IMR-90 (cell line): ENCODE measurements at regions not wholly inside any gene's neighbourhood (a gene's known extent, or its start where the extent isn't known, plus 50 kb on each side); places are given as distances from the start of the nearest gene placed in this dataset.

Source experiments
- ATAC-seq: fragments of 200-7000 bp; cut with Tn5 transposase; 2 replicates; pipeline ENCODE4 v1.9.1; 2020; ENCODE audit warnings: low read depth, mild to moderate bottlenecking, moderate library complexity
- BruUV-seq: library from RNA; stranded (reverse); fragments of 400-500 nt; replicated peaks from 2 replicates; lab custom pipeline; 2021; lab: Mats Ljungman, UMichigan
- CTCF ChIA-PET: fragments of 300-600 bp; formaldehyde crosslinking; extraction: SDS; loops from one replicate; lab custom pipeline; 2021; ENCODE audit warnings: antibody characterized with exemption; lab: Yijun Ruan, JAX
- POLR2A ChIA-PET: fragments of 300-600 bp; sonication (Branson Sonifier 250); formaldehyde crosslinking; loops from one replicate; lab custom pipeline; 2022; ENCODE audit warnings: antibody characterized with exemption; ENCODE audit not compliant: unreplicated experiment; lab: Charles Lee
- DNase-seq: peaks from one replicate; pipeline ENCODE4 v3.0.0; 2013
- H2AFZ ChIP-seq: replicated peaks from 2 replicates; pipeline ENCODE3; 2013; ENCODE audit warnings: low read length, mild to moderate bottlenecking; ENCODE audit not compliant: poor library complexity
- H2AK5ac ChIP-seq: 2 replicates; pipeline ENCODE4 v1.6.1; 2013; ENCODE audit warnings: low read depth, low read length, inconsistent platforms
- H2AK9ac ChIP-seq: replicated peaks from 2 replicates; pipeline ENCODE3; 2013; ENCODE audit warnings: mild to moderate bottlenecking, low read depth, low read length, moderate library complexity; ENCODE audit not compliant: poor library complexity
- H2BK120ac ChIP-seq: 2 replicates; pipeline ENCODE4 v1.6.1; 2013; ENCODE audit warnings: low read depth, low read length, inconsistent platforms
- H2BK15ac ChIP-seq: 3 replicates; pipeline ENCODE4 v1.6.1; 2013; ENCODE audit warnings: low read depth, low read length, inconsistent platforms
- H2BK20ac ChIP-seq: 2 replicates; pipeline ENCODE4 v1.6.1; 2013; ENCODE audit warnings: low read depth, mild to moderate bottlenecking, inconsistent platforms, low read length, moderate library complexity
- H2BK5ac ChIP-seq: 2 replicates; pipeline ENCODE4 v1.6.1; 2013; ENCODE audit warnings: mild to moderate bottlenecking, low read depth, low read length, inconsistent platforms; ENCODE audit not compliant: poor library complexity, severe bottlenecking
- H3K14ac ChIP-seq: replicated peaks from 2 replicates; pipeline ENCODE4 v1.6.1; 2013; ENCODE audit warnings: low read depth, low read length, inconsistent platforms
- H3K18ac ChIP-seq: 2 replicates; pipeline ENCODE4 v1.6.1; 2013; ENCODE audit warnings: low read depth, low read length, control low read depth
- H3K23ac ChIP-seq: 2 replicates; pipeline ENCODE4 v1.6.1; 2013; ENCODE audit warnings: low read depth, low read length, inconsistent platforms
- H3K27ac ChIP-seq: 2 replicates; pipeline ENCODE4 v1.5.1; 2013; ENCODE audit warnings: mild to moderate bottlenecking, control low read depth, low read length; ENCODE audit not compliant: insufficient read depth
- H3K27me3 ChIP-seq: 2 replicates; pipeline ENCODE4 v1.6.1; 2013; ENCODE audit warnings: low read length; ENCODE audit not compliant: control insufficient read depth, insufficient read depth
- H3K36me3 ChIP-seq: 2 replicates; pipeline ENCODE4 v1.6.1; 2013; ENCODE audit warnings: low read length, mixed read lengths; ENCODE audit not compliant: control insufficient read depth, insufficient read depth
- H3K4ac ChIP-seq: 2 replicates; pipeline ENCODE4 v1.6.1; 2013; ENCODE audit warnings: low read depth, low read length, inconsistent platforms
- H3K4me1 ChIP-seq: 2 replicates; pipeline ENCODE4 v1.6.1; 2013; ENCODE audit warnings: low read length, mixed read lengths; ENCODE audit not compliant: control insufficient read depth, insufficient read depth
- H3K4me2 ChIP-seq: 2 replicates; pipeline ENCODE4 v1.6.1; 2013; ENCODE audit warnings: low read depth, mild to moderate bottlenecking, control low read depth, low read length, moderate library complexity
- H3K4me3 ChIP-seq: 2 replicates; pipeline ENCODE4 v1.5.1; 2013; ENCODE audit warnings: low read depth, mild to moderate bottlenecking, control low read depth, low read length, moderate library complexity; ENCODE audit not compliant: insufficient read depth
- H3K56ac ChIP-seq: 2 replicates; pipeline ENCODE4 v1.6.1; 2013; ENCODE audit warnings: low read length, inconsistent platforms; ENCODE audit not compliant: insufficient read depth; ENCODE audit errors: extremely low read depth
- H3K79me1 ChIP-seq, 2 experiments: 2 replicates each; pipeline ENCODE4 v1.6.1; 2013; ENCODE audit warnings: low read length in 2 of 2, inconsistent platforms in 1 of 2, low read depth in 1 of 2
- H3K9ac ChIP-seq: 2 replicates; pipeline ENCODE4 v1.6.1; 2013; ENCODE audit warnings: low read depth, low read length, control low read depth
- H3K9me1 ChIP-seq: 2 replicates; pipeline ENCODE4 v1.6.1; 2013; ENCODE audit warnings: low read length, inconsistent platforms; ENCODE audit not compliant: insufficient read depth
- H3K9me3 ChIP-seq: 2 replicates; pipeline ENCODE4 v1.6.1; 2013; ENCODE audit warnings: low read length; ENCODE audit not compliant: control insufficient read depth, insufficient read depth
- H4K20me1 ChIP-seq: 2 replicates; pipeline ENCODE4 v1.6.1; 2013; ENCODE audit warnings: low read length, inconsistent platforms; ENCODE audit not compliant: insufficient read depth
- H4K5ac ChIP-seq: 2 replicates; pipeline ENCODE4 v1.6.1; 2013; ENCODE audit warnings: mild to moderate bottlenecking, low read depth, low read length, control low read depth
- H4K8ac ChIP-seq, 2 experiments: 2 replicates each; pipeline ENCODE4 v1.6.1; 2013; ENCODE audit warnings: low read depth in 2 of 2, low read length in 2 of 2, control low read depth in 1 of 2, inconsistent platforms in 1 of 2
- H4K91ac ChIP-seq: 2 replicates; pipeline ENCODE4 v1.6.1; 2013; ENCODE audit warnings: low read depth, low read length, inconsistent platforms; ENCODE audit not compliant: insufficient read depth
- BHLHE40 ChIP-seq: fragments of 150-350 bp; IDR thresholded peaks from 2 replicates; pipeline ENCODE4 v1.6.1; 2016; ENCODE audit warnings: mild to moderate bottlenecking, low read depth, low read length
- CEBPB ChIP-seq: IDR thresholded peaks from 2 replicates; pipeline ENCODE4 v1.6.1; 2012; ENCODE audit warnings: low read depth, low read length, improper control_type of control experiment
- CTCF ChIP-seq: conservative IDR thresholded peaks from 2 replicates; pipeline ENCODE4 v1.5.1; 2012; ENCODE audit warnings: mild to moderate bottlenecking, low read depth, low read length, improper control_type of control experiment
- ELK1 ChIP-seq: fragments of 150-350 bp; IDR thresholded peaks from 2 replicates; pipeline ENCODE4 v1.6.1; 2016; ENCODE audit warnings: low read depth, mild to moderate bottlenecking, low read length, moderate library complexity, borderline replicate concordance
- FOS ChIP-seq: fragments of 150-350 bp; IDR thresholded peaks from 2 replicates; pipeline ENCODE4 v1.6.1; 2016; ENCODE audit warnings: low read depth, low read length
- MAFK ChIP-seq: IDR thresholded peaks from 2 replicates; pipeline ENCODE4 v1.6.1; 2012; ENCODE audit warnings: low read depth, low read length, improper control_type of control experiment
- MAZ ChIP-seq: IDR thresholded peaks from 2 replicates; pipeline ENCODE4 v1.6.1; 2012; ENCODE audit warnings: low read depth, mild to moderate bottlenecking, low read length, improper control_type of control experiment, moderate library complexity, borderline replicate concordance
- MXI1 ChIP-seq: IDR thresholded peaks from 2 replicates; pipeline ENCODE4 v1.6.1; 2012; ENCODE audit warnings: low read depth, mild to moderate bottlenecking, low read length, moderate library complexity, borderline replicate concordance
- NFE2L2 ChIP-seq: fragments of 150-350 bp; IDR thresholded peaks from 2 replicates; pipeline ENCODE4 v1.6.1; 2016; ENCODE audit warnings: low read depth, mild to moderate bottlenecking, low read length
- POLR2A ChIP-seq: IDR thresholded peaks from 2 replicates; pipeline ENCODE4 v1.6.1; 2012; ENCODE audit warnings: mild to moderate bottlenecking, low read depth, low read length
- RAD21 ChIP-seq: IDR thresholded peaks from 2 replicates; pipeline ENCODE4 v1.6.1; 2012; ENCODE audit warnings: low read length, improper control_type of control experiment
- RCOR1 ChIP-seq: IDR thresholded peaks from 2 replicates; pipeline ENCODE4 v1.6.1; 2012; ENCODE audit warnings: mild to moderate bottlenecking, low read length, improper control_type of control experiment; ENCODE audit not compliant: insufficient replicate concordance
- WGBS, 2 experiments: methylation state at CpG; one replicate each; pipeline versions ENCODE4 v1.1.5 to v1.1.7; 2013; ENCODE audit warnings: missing lambda C conversion rate in 2 of 2; ENCODE audit not compliant: insufficient read length in 1 of 2; ENCODE audit errors: extremely low coverage in 2 of 2; 5-methylcytosine and 5-hydroxymethylcytosine counted together
- dilution Hi-C: fragments of 300-500 bp; cut with HindIII; formaldehyde crosslinking; loops from one replicate; pipeline ENCODE4 v1.14.3; 2018; ENCODE audit warnings: low sequenced_read_pairs; ENCODE audit not compliant: unreplicated experiment
- in situ Hi-C: fragments of 300-500 bp; cut with MboI; formaldehyde crosslinking; loops from 3 replicates; pipeline ENCODE4 v1.14.3; 2019; ENCODE audit warnings: low sequenced_read_pairs, inconsistent platforms, mixed read lengths
- intact Hi-C: fragments of 100-400 bp; cut with micrococcal nuclease; formaldehyde crosslinking; loops from 2 replicates; pipeline ENCODE4 v1.10.0; 2022

DNA sequence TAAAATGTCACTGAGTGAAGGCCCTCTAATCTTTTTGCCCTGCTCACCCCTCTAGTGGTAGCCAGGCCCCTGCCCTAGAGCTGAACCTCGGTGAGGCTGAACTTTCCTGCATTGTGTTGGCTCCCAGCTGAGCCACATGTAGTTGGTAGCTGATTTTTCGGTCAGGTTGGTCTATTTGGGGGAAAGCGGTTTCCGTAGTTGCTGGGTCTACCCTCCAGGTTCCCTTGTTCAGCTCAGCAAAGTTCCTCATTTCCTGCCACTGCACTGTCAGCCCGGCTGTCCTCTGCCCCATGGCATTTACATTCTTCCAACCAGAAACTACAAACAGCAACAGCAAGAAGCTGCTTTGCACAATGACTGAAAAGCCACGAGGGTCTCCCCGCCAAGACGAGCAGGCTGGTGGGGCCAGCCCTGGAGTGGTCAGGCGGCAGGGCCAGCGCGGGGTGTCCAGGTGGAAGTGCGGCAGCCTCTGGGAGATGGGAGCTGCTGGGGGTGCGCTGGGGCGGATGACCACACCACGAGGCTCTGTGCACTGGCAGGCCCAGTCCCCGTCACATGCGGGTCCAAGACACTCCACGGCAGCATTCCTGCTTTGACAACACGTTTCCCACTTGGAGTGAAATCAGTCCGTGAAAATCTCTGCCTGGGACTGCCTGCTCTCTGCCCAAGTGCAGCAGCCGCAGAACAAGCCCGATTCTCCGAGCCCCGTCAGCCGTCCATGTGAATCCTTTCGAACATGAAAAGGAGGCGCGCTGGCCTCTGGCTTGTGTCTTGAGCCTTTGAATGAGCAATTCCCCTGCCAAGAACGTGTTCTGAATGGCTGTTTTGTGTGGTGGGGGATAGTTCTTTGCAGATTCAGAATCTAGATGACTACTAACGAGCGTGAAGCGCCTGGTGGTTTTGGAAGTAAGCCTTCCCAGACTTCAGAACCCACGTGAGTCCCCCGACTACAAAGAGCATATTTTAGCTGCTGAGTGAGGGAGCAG is 159.4 kb downstream of the ASB1 start:
- H3K4me3 ChIP-seq, result no peak overlapping the region
- no peak overlapping the region for H3K27ac ChIP-seq
- H3K4me1 ChIP-seq, result no peaks in the 10 kb centered on the region
- no peak overlapping the region for H2BK20ac ChIP-seq
- no TSS peak for BruUV-seq
- no peaks in the 10 kb centered on the region for H3K36me3 ChIP-seq
- no peak overlapping the region for H3K4me2 ChIP-seq
- no peak overlapping the region for H2AK9ac ChIP-seq
- H3K56ac ChIP-seq, result no peak overlapping the region
- in situ Hi-C loops (no loop called here), dilution Hi-C loops (no loop called here), intact Hi-C loops (no loop called here)
- peaks cover 4% of the 10 kb centered on the region; the same call in 1 of the 2 replicates for H3K27me3 ChIP-seq
- POLR2A ChIA-PET, result no interaction called here
- TF ChIP-seq NFE2L2, result no peak
- TF ChIP-seq RAD21, result no peak
- no peak for TF ChIP-seq MAZ
- no peak for TF ChIP-seq BHLHE40
- no peak for TF ChIP-seq CEBPB
- TF ChIP-seq ELK1, result no peak
- TF ChIP-seq POLR2A, result no peak
- no peak for TF ChIP-seq CTCF
- no peak for TF ChIP-seq MAFK
- no peak for TF ChIP-seq RCOR1
- TF ChIP-seq MXI1, result no peak
- no peak for TF ChIP-seq FOS
- H4K91ac ChIP-seq, result no peak overlapping the region
- no peak overlapping the region for H2BK5ac ChIP-seq
- no peaks in the 10 kb centered on the region for H4K20me1 ChIP-seq
- H2AK5ac ChIP-seq, result no peak overlapping the region
- no peak overlapping the region for H4K5ac ChIP-seq
- no peaks in the 10 kb centered on the region for H3K9me3 ChIP-seq
- no peak overlapping the region for H3K4ac ChIP-seq
- no peak overlapping the region for H3K18ac ChIP-seq
- no peaks in the 10 kb centered on the region for H3K79me1 ChIP-seq
- 84% methylated on average over 21 of the region's 34 CpGs; no CpG with 5 or more reads in 1 of the 2 experiments for WGBS, 2 experiments
- DNase-seq (no peak), ATAC-seq (no peak)
- peak overlapping the region; percentile 11 for H2AFZ ChIP-seq
- CTCF ChIA-PET, result no interaction called here
- H4K8ac ChIP-seq, result no peak overlapping the region
- no peak overlapping the region for H3K9ac ChIP-seq
- H3K9me1 ChIP-seq, result no peaks in the 10 kb centered on the region
- H3K23ac ChIP-seq, result no peak overlapping the region
- H3K14ac ChIP-seq, result no peak overlapping the region
- H2BK120ac ChIP-seq, result no peak overlapping the region
- H2BK15ac ChIP-seq, result no peak overlapping the region
